HG03097 (cell line): ENCODE measurements at regions not wholly inside any gene's neighbourhood (a gene's known extent, or its start where the extent isn't known, plus 50 kb on each side); places are given as distances from the start of the nearest gene placed in this dataset.
A peak's percentile ranks its signal among the peaks of the same experiment; 100 is the strongest.
"Not testable (repeated sequence)": the region's sequence is repeated elsewhere in the genome, so short reads cannot be mapped to it uniquely, and the experiment has no call there.

Experiments used
- ATAC-seq: cut with Tn5 transposase; IDR thresholded peaks from one replicate; pipeline ENCODE4 v1.9.1; 2021; ENCODE audit not compliant: unreplicated experiment, low FRiP score

GRCh38 chr3:153957421-153957820 lies 163.8 kb upstream of the ARHGEF26 start:
- ATAC-seq: no peak

GRCh38 chr3:153958635-153959595 lies 162.3 kb upstream of the ARHGEF26 start:
- no peak for ATAC-seq

DNA sequence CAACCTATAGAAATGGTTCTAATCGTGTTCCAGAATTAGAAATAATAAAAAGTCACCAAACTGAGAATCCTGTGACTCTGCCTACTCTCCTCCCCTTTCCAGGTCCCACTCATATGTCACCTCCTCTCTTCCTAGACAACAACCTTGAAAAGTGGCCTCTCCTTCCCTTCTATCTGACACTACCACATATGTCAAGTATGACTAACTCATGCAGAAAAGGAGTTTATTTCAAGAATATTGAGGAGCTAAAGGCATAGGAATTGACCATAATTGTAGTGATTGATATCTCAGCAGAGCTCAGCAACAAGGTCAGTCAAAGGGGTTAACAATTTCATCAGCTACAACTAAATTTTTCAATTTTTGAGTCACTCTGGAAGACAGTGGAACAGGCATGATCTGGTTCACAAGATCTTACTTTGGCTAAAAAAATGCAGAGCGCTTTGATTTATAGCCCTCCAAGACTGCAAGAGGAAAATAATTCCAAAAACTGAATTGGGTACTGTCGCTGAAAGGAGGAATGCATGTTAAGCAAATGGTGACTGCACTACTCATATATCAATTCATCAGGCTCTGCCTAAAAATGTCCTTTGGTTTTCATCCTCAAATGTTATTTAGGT lies 160.6 kb upstream of the ARHGEF26 start:
- ATAC-seq: no peak

GRCh38 chr3:153961494-153961893 lies 159.7 kb upstream of the ARHGEF26 start:
- no peak for ATAC-seq

DNA sequence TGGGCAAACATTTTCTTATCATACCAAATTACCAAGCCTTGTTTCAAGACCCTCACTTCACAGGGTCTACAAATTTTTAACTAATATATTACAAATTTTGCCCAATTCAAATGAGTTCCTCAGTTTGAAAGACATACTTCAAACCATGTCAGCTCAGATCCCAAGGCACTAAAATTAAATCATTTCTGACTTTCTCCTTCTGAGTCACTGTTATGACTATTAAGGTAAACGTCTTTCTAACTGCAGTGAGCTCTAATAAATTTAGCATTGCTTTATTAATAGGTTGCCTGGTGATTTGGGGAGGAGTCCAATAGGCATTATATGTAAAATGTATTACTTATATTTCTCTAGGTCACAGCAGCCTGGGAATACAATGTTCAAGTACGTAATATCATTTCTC lies 158.2 kb upstream of the ARHGEF26 start:
- ATAC-seq: no peak

DNA sequence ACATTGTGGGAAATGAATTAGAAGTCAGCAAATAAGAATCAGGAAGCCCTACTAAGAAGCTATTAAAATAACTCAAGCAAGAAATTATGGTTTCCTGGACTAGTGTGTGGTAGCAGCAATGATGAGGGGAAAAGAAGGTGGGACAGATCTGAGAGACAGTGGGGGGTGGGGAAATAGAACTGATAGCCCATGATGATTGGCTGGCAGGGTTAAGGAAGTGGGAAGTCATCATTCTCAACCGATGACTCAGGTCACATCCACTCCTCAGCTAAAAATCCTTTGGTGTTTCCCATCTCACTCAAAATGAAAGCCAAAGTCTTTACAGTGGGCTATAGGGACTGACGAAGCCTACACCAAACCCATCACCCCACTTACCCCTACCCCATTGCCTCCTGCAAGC lies 153.9 kb upstream of the ARHGEF26 start:
- ATAC-seq: no peak

DNA sequence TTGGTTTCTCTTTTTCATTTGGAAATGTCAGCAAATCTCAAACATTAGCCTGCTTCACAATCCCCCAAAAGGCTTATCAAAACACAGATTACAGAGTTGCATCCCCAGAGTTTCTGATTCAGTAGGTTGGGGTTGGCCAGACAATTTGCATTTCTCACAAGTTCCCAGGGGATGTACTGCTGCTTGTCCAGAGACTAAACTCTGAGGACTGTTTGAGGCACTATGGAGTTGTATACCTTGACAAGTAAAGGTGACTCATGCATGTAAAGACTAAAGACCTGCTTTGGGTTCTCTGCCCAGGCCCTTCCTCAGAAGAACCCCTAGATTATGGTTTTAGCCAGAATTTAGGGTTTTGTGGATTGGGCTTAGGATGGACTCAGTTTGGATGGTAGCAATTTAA lies 151.1 kb upstream of the ARHGEF26 start:
- peak; percentile 62 for ATAC-seq

GRCh38 chr3:153970741-153971347 lies 150.3 kb upstream of the ARHGEF26 start:
- no peak for ATAC-seq

DNA sequence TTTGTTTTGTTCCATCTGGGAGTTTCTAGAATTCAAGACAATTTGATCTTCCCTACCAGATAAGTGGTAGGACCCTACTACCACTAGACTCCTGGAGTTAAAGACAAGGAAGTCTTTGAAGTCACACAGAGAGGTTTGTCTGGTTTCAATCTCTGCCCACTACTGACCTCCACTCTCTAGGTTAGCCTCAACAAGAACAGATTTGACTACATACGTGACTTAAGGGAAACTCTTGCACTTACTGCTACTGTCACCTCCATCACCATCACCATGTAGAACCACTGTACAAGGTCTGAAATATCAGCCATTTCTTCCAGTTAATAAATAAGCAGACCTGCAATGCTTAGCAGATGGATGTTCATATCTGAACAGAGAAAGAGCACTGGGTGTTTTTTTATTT lies 148.3 kb upstream of the ARHGEF26 start:
- ATAC-seq: peak; percentile 55

GRCh38 chr3:153973722-153974265 lies 147.4 kb upstream of the ARHGEF26 start:
- ATAC-seq: peak; percentile 45

GRCh38 chr3:153974614-153975013 lies 146.6 kb upstream of the ARHGEF26 start:
- no peak for ATAC-seq

DNA sequence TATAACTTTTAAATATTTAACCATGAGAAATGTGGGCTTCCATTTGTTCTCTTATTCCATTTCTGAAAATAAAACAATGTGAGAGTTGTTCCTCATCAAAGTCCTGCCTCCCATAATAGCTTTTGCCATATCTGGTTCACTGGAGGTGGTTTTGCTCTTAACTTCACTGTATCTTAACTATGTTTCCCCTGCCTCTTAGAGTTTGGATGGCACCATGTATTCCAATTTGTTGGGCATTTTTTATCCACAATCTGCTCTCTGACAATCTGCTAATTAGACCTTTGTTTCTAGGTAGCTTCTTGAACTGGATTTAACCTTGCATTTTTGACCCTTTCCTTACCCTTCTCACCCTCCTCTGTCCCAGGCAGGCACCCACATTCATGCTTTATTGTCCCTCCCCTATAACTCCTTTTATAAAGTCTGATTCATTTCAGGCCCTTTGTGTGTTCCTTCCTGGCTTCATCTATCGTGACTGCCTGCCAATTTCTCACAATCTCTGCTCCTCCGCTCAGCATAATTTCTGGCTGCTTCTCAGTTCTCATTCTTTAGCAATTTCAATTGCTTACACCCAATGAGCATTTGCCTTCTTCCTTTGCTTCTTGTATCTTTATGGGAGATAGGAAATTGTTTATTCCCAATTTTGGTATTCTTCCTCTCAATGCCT lies 144.2 kb upstream of the ARHGEF26 start:
- no peak for ATAC-seq

DNA sequence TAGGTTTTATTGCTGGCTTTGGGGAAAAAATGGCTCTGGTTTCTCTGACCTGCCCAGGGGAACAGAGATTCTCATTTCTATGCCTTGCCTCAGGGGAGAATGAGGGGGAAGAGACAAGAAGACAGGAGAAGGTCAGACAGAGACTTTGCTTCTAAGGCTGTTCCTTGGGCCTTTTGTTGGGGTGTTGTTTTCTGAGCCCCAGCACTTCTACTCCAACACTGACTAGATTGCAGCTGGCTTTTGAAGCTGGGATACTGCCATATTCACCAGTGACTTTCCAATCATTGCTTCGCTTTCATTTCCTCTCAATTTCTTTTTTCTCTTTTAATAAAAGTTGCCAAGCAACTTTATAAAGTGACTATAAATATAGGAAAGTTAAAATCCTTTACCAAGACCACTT lies 143.2 kb upstream of the ARHGEF26 start:
- no peak for ATAC-seq

DNA sequence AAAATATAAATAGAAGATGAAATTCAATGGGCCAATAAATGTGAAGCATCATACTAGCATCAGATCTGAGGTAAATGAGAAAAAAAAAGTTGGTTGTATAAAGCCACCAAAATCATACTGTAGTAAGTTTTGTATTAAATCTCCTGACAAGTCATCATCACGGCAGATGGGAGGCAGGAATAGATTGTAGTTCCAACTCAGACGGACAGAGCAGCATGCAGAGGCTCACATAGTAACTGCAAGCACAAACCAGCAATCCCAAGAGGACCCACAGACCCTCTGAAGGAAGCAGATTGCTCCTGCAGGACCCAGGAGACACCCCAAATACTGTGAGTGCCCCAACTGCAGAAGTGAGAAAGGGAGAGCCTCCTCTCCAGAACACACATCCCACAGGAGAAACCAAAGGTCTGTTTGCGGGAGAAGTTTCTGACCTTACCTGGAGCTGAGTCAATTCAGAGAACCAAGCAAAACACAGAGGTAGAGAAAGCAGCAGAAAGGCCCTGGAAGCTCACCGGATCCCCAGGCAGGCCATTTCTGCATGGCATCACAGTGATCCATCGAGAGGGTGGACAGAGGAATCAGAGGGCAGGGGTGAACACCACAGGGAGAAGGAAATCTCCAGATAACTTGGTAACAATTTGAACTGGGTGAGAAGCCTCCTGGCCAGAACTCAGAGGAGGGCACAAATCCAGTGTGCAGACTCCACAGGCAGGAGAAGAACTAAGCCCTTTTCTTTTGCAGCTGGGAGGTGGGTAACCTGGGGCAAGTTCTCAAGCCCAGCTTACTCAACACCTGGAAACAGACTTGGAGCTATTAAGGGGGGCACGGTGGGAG lies 141.6 kb upstream of the ARHGEF26 start:
- ATAC-seq: no peak

- ATAC-seq: no peak
Measured at GRCh38 chr3:153980252-153980590, 141.0 kb upstream of the ARHGEF26 start.

- ATAC-seq: not testable (repeated sequence)
Measured at GRCh38 chr3:153997364-153997763, 123.8 kb upstream of the ARHGEF26 start.

DNA sequence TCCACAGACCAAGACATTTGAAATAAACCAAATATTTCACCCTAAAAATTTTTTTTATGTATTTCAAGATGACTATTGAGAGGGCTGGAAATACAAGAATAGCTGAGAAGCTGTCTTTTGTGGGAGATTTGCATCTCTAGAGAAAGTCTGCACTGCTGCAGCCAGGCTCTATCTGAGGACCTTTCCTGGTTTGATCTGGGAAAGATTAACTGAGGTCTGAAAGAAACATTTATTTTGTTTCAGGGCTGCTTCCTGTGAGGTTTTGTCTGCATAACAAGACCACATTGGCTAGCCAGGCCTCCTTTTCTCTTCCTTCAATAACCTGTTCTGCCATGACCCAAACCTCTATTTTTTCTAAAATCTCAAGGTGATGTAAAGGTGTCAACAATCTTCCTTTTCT lies 117.5 kb upstream of the ARHGEF26 start:
- no peak for ATAC-seq

- ATAC-seq: no peak
Measured at GRCh38 chr3:154011036-154011435, 110.2 kb upstream of the ARHGEF26 start.

DNA sequence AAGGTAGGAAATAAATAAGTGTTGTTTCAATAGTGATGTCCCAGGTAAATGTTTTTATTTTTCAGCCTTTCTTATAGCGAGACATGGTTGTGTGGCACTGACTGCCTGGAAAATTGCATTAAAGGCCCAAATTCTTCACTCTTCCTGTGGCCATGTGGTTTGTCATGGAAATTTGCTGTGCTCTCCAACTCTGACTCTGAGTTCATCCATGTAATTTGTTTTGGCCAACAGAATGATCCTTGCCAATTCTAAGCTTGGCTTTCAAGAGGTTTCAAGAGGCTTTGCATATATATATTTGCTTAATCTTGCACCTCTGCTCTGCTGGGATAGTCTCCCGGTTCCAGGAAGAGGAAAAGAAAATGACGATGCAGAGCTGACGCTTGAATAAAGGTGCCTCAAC lies 107.5 kb upstream of the ARHGEF26 start:
- ATAC-seq: no peak

- no peak for ATAC-seq
Measured at GRCh38 chr3:154015307-154015706, 105.9 kb upstream of the ARHGEF26 start.
